ENCODE measurements at regions not wholly inside any gene's neighbourhood (a gene's known extent, or its start where the extent isn't known, plus 50 kb on each side); places are given as distances from the start of the nearest gene placed in this dataset.

DNA sequence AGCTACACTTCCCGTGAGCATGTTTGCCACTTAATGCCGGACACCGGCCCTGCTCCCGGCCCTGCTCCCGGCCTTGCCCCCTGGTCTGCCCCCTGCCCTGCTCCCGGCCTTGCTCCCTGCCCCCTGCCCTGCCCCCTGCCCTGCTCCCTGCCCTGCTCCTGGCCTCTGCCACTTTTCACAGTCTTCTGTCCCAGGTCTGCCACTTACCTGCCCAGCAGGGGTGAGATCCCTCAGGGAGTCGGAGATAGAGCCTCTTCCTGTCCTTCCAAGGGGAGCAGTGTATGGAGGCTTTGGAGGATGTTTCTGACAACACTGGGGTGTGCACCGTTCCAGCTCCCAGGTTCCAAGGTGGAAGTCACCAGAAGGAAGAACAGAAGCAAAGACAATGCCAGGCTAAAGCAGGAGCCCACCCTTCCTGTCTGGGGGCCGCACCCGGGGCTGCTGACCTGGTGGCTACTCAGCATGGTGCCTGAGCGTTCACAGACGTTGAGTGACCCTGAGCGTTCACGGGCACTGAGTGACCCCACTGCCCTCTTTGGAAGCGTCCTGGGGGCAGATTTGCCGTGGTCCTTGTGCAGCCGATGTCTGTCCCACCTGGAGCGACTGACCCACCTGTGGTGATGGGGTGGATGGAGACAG lies 199.8 kb downstream of the DLL1 start:
- TF ChIP-seq TEAD4 (IDR thresholded peaks at IDR 0.05; ENCODE audit: borderline replicate concordance, insufficient read depth) = no peak
- TF ChIP-seq POLR2AphosphoS5 (IDR thresholded peaks at IDR 0.05; ENCODE audit: low read depth, low read length) = no peak
- TF ChIP-seq, protein P1, sequence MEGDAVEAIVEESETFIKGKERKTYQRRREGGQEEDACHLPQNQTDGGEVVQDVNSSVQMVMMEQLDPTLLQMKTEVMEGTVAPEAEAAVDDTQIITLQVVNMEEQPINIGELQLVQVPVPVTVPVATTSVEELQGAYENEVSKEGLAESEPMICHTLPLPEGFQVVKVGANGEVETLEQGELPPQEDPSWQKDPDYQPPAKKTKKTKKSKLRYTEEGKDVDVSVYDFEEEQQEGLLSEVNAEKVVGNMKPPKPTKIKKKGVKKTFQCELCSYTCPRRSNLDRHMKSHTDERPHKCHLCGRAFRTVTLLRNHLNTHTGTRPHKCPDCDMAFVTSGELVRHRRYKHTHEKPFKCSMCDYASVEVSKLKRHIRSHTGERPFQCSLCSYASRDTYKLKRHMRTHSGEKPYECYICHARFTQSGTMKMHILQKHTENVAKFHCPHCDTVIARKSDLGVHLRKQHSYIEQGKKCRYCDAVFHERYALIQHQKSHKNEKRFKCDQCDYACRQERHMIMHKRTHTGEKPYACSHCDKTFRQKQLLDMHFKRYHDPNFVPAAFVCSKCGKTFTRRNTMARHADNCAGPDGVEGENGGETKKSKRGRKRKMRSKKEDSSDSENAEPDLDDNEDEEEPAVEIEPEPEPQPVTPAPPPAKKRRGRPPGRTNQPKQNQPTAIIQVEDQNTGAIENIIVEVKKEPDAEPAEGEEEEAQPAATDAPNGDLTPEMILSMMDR (IDR thresholded peaks at IDR 0.05) = no peak
- TF ChIP-seq RAD21 (IDR thresholded peaks at IDR 0.05; ENCODE audit: low read length) = no peak
- no peak for TF ChIP-seq NFIC (IDR thresholded peaks at IDR 0.05; ENCODE audit: borderline replicate concordance)
- no peak for TF ChIP-seq SIN3A (IDR thresholded peaks at IDR 0.05; ENCODE audit: borderline replicate concordance, low read depth, low read length)
- no peak for TF ChIP-seq CHD2 (IDR thresholded peaks at IDR 0.05; ENCODE audit: low read length, partially characterized antibody)

Measured in SK-N-SH (cell line).